K562 (cell line): ENCODE measurements at regions not wholly inside any gene's neighbourhood (a gene's known extent, or its start where the extent isn't known, plus 50 kb on each side); places are given as distances from the start of the nearest gene placed in this dataset.
A peak's percentile ranks its signal among the peaks of the same experiment; 100 is the strongest.

Source experiments
- BDP1 ChIP-seq: IDR thresholded peaks from 3 replicates; pipeline ENCODE4 v1.6.1; 2011; ENCODE audit not compliant: insufficient read length, insufficient read depth
- CEBPB ChIP-seq: fragments of 450-650 bp; IDR thresholded peaks from 2 replicates; pipeline ENCODE4 v1.6.1; 2016; ENCODE audit warnings: missing genetic modification characterization, missing compliant biosample characterization
- HMG20A ChIP-seq: fragments of 450-650 bp; formaldehyde crosslinking; conservative IDR thresholded peaks from 2 replicates; pipeline ENCODE4 v1.4.0; 2020; ENCODE audit warnings: mild to moderate bottlenecking, mixed read lengths
- MAFK ChIP-seq: IDR thresholded peaks from 2 replicates; pipeline ENCODE4 v1.6.1; 2011; ENCODE audit warnings: low read length, improper control_type of control experiment
- PHB ChIP-seq: fragments of 250-450 bp; sonication (Bioruptor Pico); IDR thresholded peaks from 2 replicates; pipeline ENCODE4 v1.5.0; 2021
- SREBF2 ChIP-seq: sonication (generic); formaldehyde crosslinking; IDR thresholded peaks from 2 replicates; pipeline ENCODE4 v1.4.0; 2020; ENCODE audit warnings: mild to moderate bottlenecking, missing genetic modification reagents
- TF ChIP-seq, protein P1 (sequence below): sonication (generic); formaldehyde crosslinking; IDR thresholded peaks from 2 replicates; pipeline ENCODE4 v1.8.0; 2023; ENCODE audit warnings: missing genetic modification reagents, mild to moderate bottlenecking, borderline replicate concordance
- TF ChIP-seq, protein P2 (sequence below): fragments of 250-450 bp; sonication (Bioruptor Pico); IDR thresholded peaks from 2 replicates; pipeline ENCODE4 v1.5.0; 2021
- TF ChIP-seq, protein P3 (sequence below): fragments of 250-450 bp; sonication (Bioruptor Pico); IDR thresholded peaks from 2 replicates; pipeline ENCODE4 v1.5.0; 2022; ENCODE audit warnings: mild to moderate bottlenecking
- TF ChIP-seq, protein P4 (sequence below): sonication (generic); IDR thresholded peaks from 2 replicates; pipeline ENCODE4 v1.6.1; 2016
- TF ChIP-seq, protein P5 (sequence below): fragments of 250-450 bp; sonication (Bioruptor Pico); IDR thresholded peaks from 2 replicates; pipeline ENCODE4 v1.4.0; 2020

DNA sequence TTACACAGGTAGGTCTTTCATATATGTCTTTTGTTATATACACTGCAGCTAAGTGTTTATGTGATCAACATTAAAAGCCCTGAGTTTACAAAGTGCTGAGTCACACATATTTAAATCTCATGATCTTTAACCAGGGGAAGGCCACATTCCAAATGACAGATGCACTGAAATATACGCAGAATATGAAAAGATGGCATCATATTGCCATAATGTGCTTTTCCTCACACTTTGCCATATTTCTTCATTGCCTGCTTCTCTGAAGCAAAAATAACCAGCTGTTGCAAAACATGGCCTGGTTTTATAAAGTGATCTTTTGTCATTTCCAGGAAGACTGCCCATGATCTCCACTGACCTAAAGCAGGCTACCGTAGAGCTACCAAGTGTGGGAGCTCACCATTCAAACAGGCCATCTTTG is 93.5 kb upstream of the MAPRE2 start (continued):
- TF ChIP-seq, protein P1, sequence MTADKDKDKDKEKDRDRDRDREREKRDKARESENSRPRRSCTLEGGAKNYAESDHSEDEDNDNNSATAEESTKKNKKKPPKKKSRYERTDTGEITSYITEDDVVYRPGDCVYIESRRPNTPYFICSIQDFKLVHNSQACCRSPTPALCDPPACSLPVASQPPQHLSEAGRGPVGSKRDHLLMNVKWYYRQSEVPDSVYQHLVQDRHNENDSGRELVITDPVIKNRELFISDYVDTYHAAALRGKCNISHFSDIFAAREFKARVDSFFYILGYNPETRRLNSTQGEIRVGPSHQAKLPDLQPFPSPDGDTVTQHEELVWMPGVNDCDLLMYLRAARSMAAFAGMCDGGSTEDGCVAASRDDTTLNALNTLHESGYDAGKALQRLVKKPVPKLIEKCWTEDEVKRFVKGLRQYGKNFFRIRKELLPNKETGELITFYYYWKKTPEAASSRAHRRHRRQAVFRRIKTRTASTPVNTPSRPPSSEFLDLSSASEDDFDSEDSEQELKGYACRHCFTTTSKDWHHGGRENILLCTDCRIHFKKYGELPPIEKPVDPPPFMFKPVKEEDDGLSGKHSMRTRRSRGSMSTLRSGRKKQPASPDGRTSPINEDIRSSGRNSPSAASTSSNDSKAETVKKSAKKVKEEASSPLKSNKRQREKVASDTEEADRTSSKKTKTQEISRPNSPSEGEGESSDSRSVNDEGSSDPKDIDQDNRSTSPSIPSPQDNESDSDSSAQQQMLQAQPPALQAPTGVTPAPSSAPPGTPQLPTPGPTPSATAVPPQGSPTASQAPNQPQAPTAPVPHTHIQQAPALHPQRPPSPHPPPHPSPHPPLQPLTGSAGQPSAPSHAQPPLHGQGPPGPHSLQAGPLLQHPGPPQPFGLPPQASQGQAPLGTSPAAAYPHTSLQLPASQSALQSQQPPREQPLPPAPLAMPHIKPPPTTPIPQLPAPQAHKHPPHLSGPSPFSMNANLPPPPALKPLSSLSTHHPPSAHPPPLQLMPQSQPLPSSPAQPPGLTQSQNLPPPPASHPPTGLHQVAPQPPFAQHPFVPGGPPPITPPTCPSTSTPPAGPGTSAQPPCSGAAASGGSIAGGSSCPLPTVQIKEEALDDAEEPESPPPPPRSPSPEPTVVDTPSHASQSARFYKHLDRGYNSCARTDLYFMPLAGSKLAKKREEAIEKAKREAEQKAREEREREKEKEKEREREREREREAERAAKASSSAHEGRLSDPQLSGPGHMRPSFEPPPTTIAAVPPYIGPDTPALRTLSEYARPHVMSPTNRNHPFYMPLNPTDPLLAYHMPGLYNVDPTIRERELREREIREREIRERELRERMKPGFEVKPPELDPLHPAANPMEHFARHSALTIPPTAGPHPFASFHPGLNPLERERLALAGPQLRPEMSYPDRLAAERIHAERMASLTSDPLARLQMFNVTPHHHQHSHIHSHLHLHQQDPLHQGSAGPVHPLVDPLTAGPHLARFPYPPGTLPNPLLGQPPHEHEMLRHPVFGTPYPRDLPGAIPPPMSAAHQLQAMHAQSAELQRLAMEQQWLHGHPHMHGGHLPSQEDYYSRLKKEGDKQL, result no peak
- TF ChIP-seq, protein P2, sequence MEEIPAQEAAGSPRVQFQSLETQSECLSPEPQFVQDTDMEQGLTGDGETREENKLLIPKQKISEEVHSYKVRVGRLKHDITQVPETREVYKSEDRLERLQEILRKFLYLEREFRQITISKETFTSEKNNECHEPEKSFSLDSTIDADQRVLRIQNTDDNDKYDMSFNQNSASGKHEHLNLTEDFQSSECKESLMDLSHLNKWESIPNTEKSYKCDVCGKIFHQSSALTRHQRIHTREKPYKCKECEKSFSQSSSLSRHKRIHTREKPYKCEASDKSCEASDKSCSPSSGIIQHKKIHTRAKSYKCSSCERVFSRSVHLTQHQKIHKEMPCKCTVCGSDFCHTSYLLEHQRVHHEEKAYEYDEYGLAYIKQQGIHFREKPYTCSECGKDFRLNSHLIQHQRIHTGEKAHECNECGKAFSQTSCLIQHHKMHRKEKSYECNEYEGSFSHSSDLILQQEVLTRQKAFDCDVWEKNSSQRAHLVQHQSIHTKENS (CRISPR knock-in tag), result no peak
- TF ChIP-seq, protein P3, sequence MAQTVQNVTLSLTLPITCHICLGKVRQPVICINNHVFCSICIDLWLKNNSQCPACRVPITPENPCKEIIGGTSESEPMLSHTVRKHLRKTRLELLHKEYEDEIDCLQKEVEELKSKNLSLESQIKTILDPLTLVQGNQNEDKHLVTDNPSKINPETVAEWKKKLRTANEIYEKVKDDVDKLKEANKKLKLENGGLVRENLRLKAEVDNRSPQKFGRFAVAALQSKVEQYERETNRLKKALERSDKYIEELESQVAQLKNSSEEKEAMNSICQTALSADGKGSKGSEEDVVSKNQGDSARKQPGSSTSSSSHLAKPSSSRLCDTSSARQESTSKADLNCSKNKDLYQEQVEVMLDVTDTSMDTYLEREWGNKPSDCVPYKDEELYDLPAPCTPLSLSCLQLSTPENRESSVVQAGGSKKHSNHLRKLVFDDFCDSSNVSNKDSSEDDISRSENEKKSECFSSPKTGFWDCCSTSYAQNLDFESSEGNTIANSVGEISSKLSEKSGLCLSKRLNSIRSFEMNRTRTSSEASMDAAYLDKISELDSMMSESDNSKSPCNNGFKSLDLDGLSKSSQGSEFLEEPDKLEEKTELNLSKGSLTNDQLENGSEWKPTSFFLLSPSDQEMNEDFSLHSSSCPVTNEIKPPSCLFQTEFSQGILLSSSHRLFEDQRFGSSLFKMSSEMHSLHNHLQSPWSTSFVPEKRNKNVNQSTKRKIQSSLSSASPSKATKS, result no peak
- TF ChIP-seq PHB (CRISPR knock-in tag) (no peak), BDP1 (no peak), SREBF2 (CRISPR knock-in tag) (no peak), HMG20A (CRISPR knock-in tag) (no peak), MAFK (peak; percentile 97), CEBPB (tag) (peak; percentile 11; the same call in 1 of the 2 replicates)
- TF ChIP-seq, protein P4, sequence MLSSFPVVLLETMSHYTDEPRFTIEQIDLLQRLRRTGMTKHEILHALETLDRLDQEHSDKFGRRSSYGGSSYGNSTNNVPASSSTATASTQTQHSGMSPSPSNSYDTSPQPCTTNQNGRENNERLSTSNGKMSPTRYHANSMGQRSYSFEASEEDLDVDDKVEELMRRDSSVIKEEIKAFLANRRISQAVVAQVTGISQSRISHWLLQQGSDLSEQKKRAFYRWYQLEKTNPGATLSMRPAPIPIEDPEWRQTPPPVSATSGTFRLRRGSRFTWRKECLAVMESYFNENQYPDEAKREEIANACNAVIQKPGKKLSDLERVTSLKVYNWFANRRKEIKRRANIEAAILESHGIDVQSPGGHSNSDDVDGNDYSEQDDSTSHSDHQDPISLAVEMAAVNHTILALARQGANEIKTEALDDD, result no peak
- TF ChIP-seq, protein P5, sequence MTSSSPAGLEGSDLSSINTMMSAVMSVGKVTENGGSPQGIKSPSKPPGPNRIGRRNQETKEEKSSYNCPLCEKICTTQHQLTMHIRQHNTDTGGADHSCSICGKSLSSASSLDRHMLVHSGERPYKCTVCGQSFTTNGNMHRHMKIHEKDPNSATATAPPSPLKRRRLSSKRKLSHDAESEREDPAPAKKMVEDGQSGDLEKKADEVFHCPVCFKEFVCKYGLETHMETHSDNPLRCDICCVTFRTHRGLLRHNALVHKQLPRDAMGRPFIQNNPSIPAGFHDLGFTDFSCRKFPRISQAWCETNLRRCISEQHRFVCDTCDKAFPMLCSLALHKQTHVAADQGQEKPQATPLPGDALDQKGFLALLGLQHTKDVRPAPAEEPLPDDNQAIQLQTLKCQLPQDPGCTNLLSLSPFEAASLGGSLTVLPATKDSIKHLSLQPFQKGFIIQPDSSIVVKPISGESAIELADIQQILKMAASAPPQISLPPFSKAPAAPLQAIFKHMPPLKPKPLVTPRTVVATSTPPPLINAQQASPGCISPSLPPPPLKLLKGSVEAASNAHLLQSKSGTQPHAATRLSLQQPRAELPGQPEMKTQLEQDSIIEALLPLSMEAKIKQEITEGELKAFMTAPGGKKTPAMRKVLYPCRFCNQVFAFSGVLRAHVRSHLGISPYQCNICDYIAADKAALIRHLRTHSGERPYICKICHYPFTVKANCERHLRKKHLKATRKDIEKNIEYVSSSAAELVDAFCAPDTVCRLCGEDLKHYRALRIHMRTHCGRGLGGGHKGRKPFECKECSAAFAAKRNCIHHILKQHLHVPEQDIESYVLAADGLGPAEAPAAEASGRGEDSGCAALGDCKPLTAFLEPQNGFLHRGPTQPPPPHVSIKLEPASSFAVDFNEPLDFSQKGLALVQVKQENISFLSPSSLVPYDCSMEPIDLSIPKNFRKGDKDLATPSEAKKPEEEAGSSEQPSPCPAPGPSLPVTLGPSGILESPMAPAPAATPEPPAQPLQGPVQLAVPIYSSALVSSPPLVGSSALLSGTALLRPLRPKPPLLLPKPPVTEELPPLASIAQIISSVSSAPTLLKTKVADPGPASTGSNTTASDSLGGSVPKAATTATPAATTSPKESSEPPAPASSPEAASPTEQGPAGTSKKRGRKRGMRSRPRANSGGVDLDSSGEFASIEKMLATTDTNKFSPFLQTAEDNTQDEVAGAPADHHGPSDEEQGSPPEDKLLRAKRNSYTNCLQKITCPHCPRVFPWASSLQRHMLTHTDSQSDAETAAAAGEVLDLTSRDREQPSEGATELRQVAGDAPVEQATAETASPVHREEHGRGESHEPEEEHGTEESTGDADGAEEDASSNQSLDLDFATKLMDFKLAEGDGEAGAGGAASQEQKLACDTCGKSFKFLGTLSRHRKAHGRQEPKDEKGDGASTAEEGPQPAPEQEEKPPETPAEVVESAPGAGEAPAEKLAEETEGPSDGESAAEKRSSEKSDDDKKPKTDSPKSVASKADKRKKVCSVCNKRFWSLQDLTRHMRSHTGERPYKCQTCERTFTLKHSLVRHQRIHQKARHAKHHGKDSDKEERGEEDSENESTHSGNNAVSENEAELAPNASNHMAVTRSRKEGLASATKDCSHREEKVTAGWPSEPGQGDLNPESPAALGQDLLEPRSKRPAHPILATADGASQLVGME (CRISPR knock-in tag), result no peak
